Upper lobe of left lung (tissue), 6 donors: ENCODE measurements at regions not wholly inside any gene's neighbourhood (a gene's known extent, or its start where the extent isn't known, plus 50 kb on each side); places are given as distances from the start of the nearest gene placed in this dataset.

Experiments used
- ATAC-seq, 2 donors: fragments of 200-7000 bp; cut with Tn5 transposase; one replicate each; pipeline ENCODE4 v1.9.1; 2022; ENCODE audit warnings: mild to moderate bottlenecking in 2 of 2, moderate library complexity in 2 of 2; ENCODE audit not compliant: low FRiP score in 2 of 2
- DNase-seq, 2 donors: peaks; one replicate each; pipeline ENCODE4 v3.0.0-alpha.2; 2019 to 2020
- H3K27ac ChIP-seq, 4 donors: fragments of 200-600 bp; sonication (generic); one replicate each; pipeline ENCODE4 v1.5.1; 2016 to 2019
- H3K27me3 ChIP-seq, 4 donors: fragments of 200-600 bp; sonication (generic); one replicate each; pipeline ENCODE4 v1.5.1; 2017 to 2019
- H3K36me3 ChIP-seq, 4 donors: fragments of 200-600 bp; sonication (generic); one replicate each; pipeline ENCODE4 v1.5.1; 2016 to 2019
- H3K4me1 ChIP-seq, 4 donors: fragments of 200-600 bp; sonication (generic); one replicate each; pipeline ENCODE4 v1.5.1; 2018 to 2019
- H3K4me3 ChIP-seq, 4 donors: fragments of 200-600 bp; sonication (generic); one replicate each; pipeline ENCODE4 v1.5.1; 2017 to 2019; ENCODE audit warnings: mild to moderate bottlenecking in 2 of 4, moderate library complexity in 1 of 4
- H3K9me3 ChIP-seq, 4 donors: fragments of 200-600 bp; sonication (generic); one replicate each; pipeline ENCODE4 v1.5.1; 2018 to 2019
- CTCF ChIP-seq, 6 experiments: fragments of 450-650 bp in 4 of 6; fragments of 200-600 bp in 2 of 6; sonication (generic) in 2 of 6; IDR thresholded peaks; one replicate each; pipeline ENCODE4 v1.5.1; 2016 to 2019; ENCODE audit warnings: antibody characterized with exemption in 6 of 6
- EP300 ChIP-seq, 4 donors: sonication (generic); formaldehyde crosslinking; IDR thresholded peaks; one replicate each; pipeline ENCODE4 v1.5.1; 2017; ENCODE audit warnings: antibody characterized with exemption in 4 of 4, control low read depth in 2 of 4
- POLR2A ChIP-seq, 4 donors: fragments of 450-650 bp; IDR thresholded peaks; one replicate each; pipeline ENCODE4 v1.5.1; 2016 to 2017; ENCODE audit warnings: antibody characterized with exemption in 4 of 4, mild to moderate bottlenecking in 2 of 4
- POLR2AphosphoS5 ChIP-seq, 2 donors: sonication (generic); formaldehyde crosslinking; IDR thresholded peaks; one replicate each; pipeline ENCODE4 v1.5.1; 2017; ENCODE audit warnings: antibody characterized with exemption in 2 of 2
- WGBS, 2 donors: methylation state at CpG; one replicate each; pipeline ENCODE4 v1.1.5; 2017 to 2018; 5-methylcytosine and 5-hydroxymethylcytosine counted together
- donor health status: DM: no; HTN: no; CAD: no; lungs with moderate emphysema.
- donor health status: DM: no; HTN: yes; CAD: no; lungs with severe emphysema.

- DNase-seq (no peak), ATAC-seq (no peak)
- Histone ChIP-seq H3K9me3 (no peaks in the 10 kb centered on the region), H3K27me3 (no peaks in the 10 kb centered on the region), H3K4me3 (no peak overlapping the region), H3K36me3 (no peaks in the 10 kb centered on the region), H3K4me1 (no peaks in the 10 kb centered on the region), H3K27ac (no peak overlapping the region)
- 65 to 68% methylated on average over 3 of the region's 3 CpGs for WGBS, 2 donors
- TF ChIP-seq CTCF (IDR thresholded peaks at IDR 0.05) (no peak), POLR2A (IDR thresholded peaks at IDR 0.05) (no peak), EP300 (IDR thresholded peaks at IDR 0.05) (no peak), POLR2AphosphoS5 (IDR thresholded peaks at IDR 0.05) (no peak)
These were observed 72.9 kb upstream of the SFSWAP start for GRCh38 chr12:131637986-131638385.

GRCh38 chr12:131639270-131639940 lies 71.5 kb upstream of the SFSWAP start:
- WGBS, 2 donors, result 61 to 74% methylated on average over 9 to 12 of the region's 12 CpGs
- Histone ChIP-seq H3K9me3 (no peaks in the 10 kb centered on the region), H3K4me3 (no peak overlapping the region), H3K27ac (no peak overlapping the region), H3K36me3 (no peaks in the 10 kb centered on the region), H3K4me1 (no peaks in the 10 kb centered on the region), H3K27me3 (no peaks in the 10 kb centered on the region)
- ATAC-seq (no peak), DNase-seq (no peak)
- TF ChIP-seq POLR2AphosphoS5 (IDR thresholded peaks at IDR 0.05) (no peak), POLR2A (IDR thresholded peaks at IDR 0.05) (no peak), CTCF (IDR thresholded peaks at IDR 0.05) (no peak), EP300 (IDR thresholded peaks at IDR 0.05) (no peak)

GRCh38 chr12:131640525-131640924 lies 70.4 kb upstream of the SFSWAP start:
- no peak overlapping the region for H3K27ac ChIP-seq
- DNase-seq (no peak), ATAC-seq (no peak)
- no peaks in the 10 kb centered on the region for H3K36me3 ChIP-seq
- no peaks in the 10 kb centered on the region for H3K27me3 ChIP-seq
- no peaks in the 10 kb centered on the region for H3K9me3 ChIP-seq
- no peak overlapping the region for H3K4me3 ChIP-seq
- WGBS, 2 donors, result 61 to 72% methylated on average over 7 of the region's 7 CpGs
- no peaks in the 10 kb centered on the region for H3K4me1 ChIP-seq
- TF ChIP-seq POLR2A (IDR thresholded peaks at IDR 0.05) (no peak), CTCF (IDR thresholded peaks at IDR 0.05) (no peak), EP300 (IDR thresholded peaks at IDR 0.05) (no peak), POLR2AphosphoS5 (IDR thresholded peaks at IDR 0.05) (no peak)

GRCh38 chr12:131641315-131641714 lies 69.6 kb upstream of the SFSWAP start:
- Histone ChIP-seq H3K4me1 (no peaks in the 10 kb centered on the region), H3K9me3 (no peaks in the 10 kb centered on the region), H3K27ac (no peak overlapping the region), H3K36me3 (no peaks in the 10 kb centered on the region), H3K27me3 (no peaks in the 10 kb centered on the region), H3K4me3 (no peak overlapping the region)
- ATAC-seq (no peak), DNase-seq (no peak)
- WGBS, 2 donors, result 77 to 78% methylated on average over 9 of the region's 9 CpGs
- TF ChIP-seq POLR2A (IDR thresholded peaks at IDR 0.05), result no peak
- TF ChIP-seq CTCF (IDR thresholded peaks at IDR 0.05), result no peak
- TF ChIP-seq POLR2AphosphoS5 (IDR thresholded peaks at IDR 0.05), result no peak
- TF ChIP-seq EP300 (IDR thresholded peaks at IDR 0.05), result no peak

- Histone ChIP-seq H3K4me3 (no peak overlapping the region), H3K9me3 (no peaks in the 10 kb centered on the region), H3K36me3 (no peaks in the 10 kb centered on the region), H3K4me1 (no peaks in the 10 kb centered on the region), H3K27me3 (no peaks in the 10 kb centered on the region), H3K27ac (no peak overlapping the region)
- DNase-seq, result no peak
- ATAC-seq, result no peak
- WGBS, 2 donors, result 62 to 77% methylated on average over 6 to 8 of the region's 8 CpGs
- no peak for TF ChIP-seq POLR2A (IDR thresholded peaks at IDR 0.05)
- TF ChIP-seq POLR2AphosphoS5 (IDR thresholded peaks at IDR 0.05), result no peak
- no peak for TF ChIP-seq CTCF (IDR thresholded peaks at IDR 0.05)
- TF ChIP-seq EP300 (IDR thresholded peaks at IDR 0.05), result no peak
These were observed 68.8 kb upstream of the SFSWAP start for GRCh38 chr12:131642101-131642540.
